Osteoblast (primary cell): ENCODE measurements at regions not wholly inside any gene's neighbourhood (a gene's known extent, or its start where the extent isn't known, plus 50 kb on each side); places are given as distances from the start of the nearest gene placed in this dataset.
"Not testable (repeated sequence)": the region's sequence is repeated elsewhere in the genome, so short reads cannot be mapped to it uniquely, and the experiment has no call there.

ENCODE experiments used
- DNase-seq: peaks from one replicate; pipeline ENCODE4 v3.0.0; 2011; ENCODE audit warnings: low spot score, mixed read lengths; ENCODE audit not compliant: insufficient read length; ENCODE audit errors: missing footprints
- H2AFZ ChIP-seq: 2 replicates; pipeline ENCODE4 v1.6.0; 2011; ENCODE audit warnings: mild to moderate bottlenecking, low read length
- H3K27ac ChIP-seq: 2 replicates; pipeline ENCODE4 v1.5.1; 2011; ENCODE audit warnings: mild to moderate bottlenecking, low read depth, low read length, moderate library complexity
- H3K27me3 ChIP-seq: 2 replicates; pipeline ENCODE4 v1.6.0; 2012; ENCODE audit warnings: mild to moderate bottlenecking, control low read depth, inconsistent platforms, low read length, moderate library complexity; ENCODE audit not compliant: insufficient read depth
- H3K36me3 ChIP-seq: 2 replicates; pipeline ENCODE4 v1.5.1; 2011; ENCODE audit warnings: mild to moderate bottlenecking, low read length, control low read depth, moderate library complexity; ENCODE audit not compliant: insufficient read depth
- H3K4me1 ChIP-seq: 2 replicates; pipeline ENCODE4 v1.5.1; 2011; ENCODE audit warnings: mild to moderate bottlenecking, low read length, control low read depth, moderate library complexity; ENCODE audit not compliant: insufficient read depth
- H3K4me2 ChIP-seq: 2 replicates; pipeline ENCODE4 v1.6.0; 2011; ENCODE audit warnings: mild to moderate bottlenecking, low read length; ENCODE audit not compliant: insufficient read depth
- H3K4me3 ChIP-seq: fragments of 200-600 bp; sonication (generic); 3 replicates; pipeline ENCODE4 v1.5.1; 2012; ENCODE audit warnings: mild to moderate bottlenecking, low read length, inconsistent platforms; ENCODE audit not compliant: insufficient read depth
- H3K79me2 ChIP-seq: 2 replicates; pipeline ENCODE4 v1.6.0; 2012; ENCODE audit warnings: mild to moderate bottlenecking, low read length, control low read depth, inconsistent platforms; ENCODE audit not compliant: insufficient read depth
- H3K9me3 ChIP-seq: 2 replicates; pipeline ENCODE4 v1.5.1; 2011; ENCODE audit warnings: low read depth, low read length, control low read depth
- H4K20me1 ChIP-seq: 2 replicates; pipeline ENCODE4 v1.6.0; 2012; ENCODE audit warnings: mild to moderate bottlenecking, low read length, control low read depth; ENCODE audit not compliant: insufficient read depth
- TF ChIP-seq, protein P1 (sequence below): IDR thresholded peaks from 2 replicates; pipeline ENCODE4 v1.5.1; 2011; ENCODE audit warnings: mild to moderate bottlenecking, low read depth, low read length, moderate library complexity; ENCODE audit errors: extremely low read depth

GRCh38 chr2:109049022-109049421, 60.0 kb upstream of the EDAR start:
- H3K4me2 ChIP-seq = no peak overlapping the region
- H3K9me3 ChIP-seq = no peaks in the 10 kb centered on the region
- H3K4me3 ChIP-seq = no peak overlapping the region
- no peak overlapping the region for H3K27ac ChIP-seq
- H2AFZ ChIP-seq = no peak overlapping the region
- TF ChIP-seq, protein P1, sequence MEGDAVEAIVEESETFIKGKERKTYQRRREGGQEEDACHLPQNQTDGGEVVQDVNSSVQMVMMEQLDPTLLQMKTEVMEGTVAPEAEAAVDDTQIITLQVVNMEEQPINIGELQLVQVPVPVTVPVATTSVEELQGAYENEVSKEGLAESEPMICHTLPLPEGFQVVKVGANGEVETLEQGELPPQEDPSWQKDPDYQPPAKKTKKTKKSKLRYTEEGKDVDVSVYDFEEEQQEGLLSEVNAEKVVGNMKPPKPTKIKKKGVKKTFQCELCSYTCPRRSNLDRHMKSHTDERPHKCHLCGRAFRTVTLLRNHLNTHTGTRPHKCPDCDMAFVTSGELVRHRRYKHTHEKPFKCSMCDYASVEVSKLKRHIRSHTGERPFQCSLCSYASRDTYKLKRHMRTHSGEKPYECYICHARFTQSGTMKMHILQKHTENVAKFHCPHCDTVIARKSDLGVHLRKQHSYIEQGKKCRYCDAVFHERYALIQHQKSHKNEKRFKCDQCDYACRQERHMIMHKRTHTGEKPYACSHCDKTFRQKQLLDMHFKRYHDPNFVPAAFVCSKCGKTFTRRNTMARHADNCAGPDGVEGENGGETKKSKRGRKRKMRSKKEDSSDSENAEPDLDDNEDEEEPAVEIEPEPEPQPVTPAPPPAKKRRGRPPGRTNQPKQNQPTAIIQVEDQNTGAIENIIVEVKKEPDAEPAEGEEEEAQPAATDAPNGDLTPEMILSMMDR = no peak
- H3K36me3 ChIP-seq = no peaks in the 10 kb centered on the region
- no peaks in the 10 kb centered on the region for H4K20me1 ChIP-seq
- H3K4me1 ChIP-seq = no peaks in the 10 kb centered on the region
- H3K27me3 ChIP-seq = peaks cover 37% of the 10 kb centered on the region
- H3K79me2 ChIP-seq = no peaks in the 10 kb centered on the region
- no peak for DNase-seq

- Histone ChIP-seq H2AFZ (no peak overlapping the region), H3K4me2 (no peak overlapping the region), H4K20me1 (no peaks in the 10 kb centered on the region), H3K27me3 (peaks cover 31% of the 10 kb centered on the region), H3K79me2 (no peaks in the 10 kb centered on the region), H3K4me3 (no peak overlapping the region), H3K9me3 (no peaks in the 10 kb centered on the region), H3K4me1 (no peaks in the 10 kb centered on the region), H3K36me3 (no peaks in the 10 kb centered on the region), H3K27ac (no peak overlapping the region)
- TF ChIP-seq, protein P1 = no peak
- no peak for DNase-seq
These were observed 59.1 kb upstream of the EDAR start for GRCh38 chr2:109048163-109048562.

- H3K4me1 ChIP-seq, H3K36me3 ChIP-seq, H4K20me1 ChIP-seq, DNase-seq, H3K27ac ChIP-seq, H3K79me2 ChIP-seq, H2AFZ ChIP-seq, H3K9me3 ChIP-seq, H3K4me3 ChIP-seq, H3K4me2 ChIP-seq: not testable (repeated sequence)
- peaks cover 29% of the 10 kb centered on the region for H3K27me3 ChIP-seq
These were observed 58.5 kb upstream of the EDAR start for GRCh38 chr2:109047569-109047968.

- no peak for DNase-seq
- no peak overlapping the region for H2AFZ ChIP-seq
These were observed 58.0 kb upstream of the EDAR start for GRCh38 chr2:109046925-109047508.

More at GRCh38 chr2:109046925-109047508, 58.0 kb upstream of the EDAR start:
- Histone ChIP-seq H3K79me2 (no peaks in the 10 kb centered on the region), H3K4me1 (no peaks in the 10 kb centered on the region), H3K9me3 (no peaks in the 10 kb centered on the region), H3K4me3 (no peak overlapping the region), H3K36me3 (no peaks in the 10 kb centered on the region), H3K4me2 (no peak overlapping the region), H3K27me3 (peaks cover 35% of the 10 kb centered on the region), H3K27ac (no peak overlapping the region), H4K20me1 (no peaks in the 10 kb centered on the region)
- TF ChIP-seq, protein P1 = no peak
